ENCODE measurements at regions not wholly inside any gene's neighbourhood (a gene's known extent, or its start where the extent isn't known, plus 50 kb on each side); places are given as distances from the start of the nearest gene placed in this dataset.
A peak's percentile ranks its signal among the peaks of the same experiment; 100 is the strongest.
"Not testable (repeated sequence)": the region's sequence is repeated elsewhere in the genome, so short reads cannot be mapped to it uniquely, and the experiment has no call there.

- Histone ChIP-seq H3K9me3 (no peaks in the 10 kb centered on the region), H3K4me3 (no peak overlapping the region), H3K4me1 (peaks cover 14% of the 10 kb centered on the region), H3K36me3 (replicated peaks in 1 of 2; ENCODE audit: insufficient read depth in 1 of 2, low read depth in 2 of 2) (no peaks in the 10 kb centered on the region), H3K27ac (peak overlapping the region in 2 of 4 donors; percentile 28 to 47), H3K27me3 (no peaks in the 10 kb centered on the region)
- DNase-seq = peak; percentile 49 to 55 (median 54)
- ATAC-seq = peak; percentile 95
- 32 to 36% methylated on average over 10 of the region's 10 CpGs for WGBS, 2 donors
- intact Hi-C loops (cut with DNase I) = no loop called here
- TF ChIP-seq CTCF (IDR thresholded peaks at IDR 0.05) (peak; percentile 17 to 83 (median 44)), POLR2A (IDR thresholded peaks at IDR 0.05) (no peak)
Measured at GRCh38 chr4:85127653-85128052, 161.2 kb upstream of the WDFY3 start.

GRCh38 chr4:85128246-85129204, 162.0 kb upstream of the WDFY3 start:
- no peaks in the 10 kb centered on the region for H3K27me3 ChIP-seq
- H3K27ac ChIP-seq = peak overlapping the region in 1 of 4 donors; percentile 28
- no peak overlapping the region for H3K4me3 ChIP-seq
- TF ChIP-seq CTCF (IDR thresholded peaks at IDR 0.05) (no peak), POLR2A (IDR thresholded peaks at IDR 0.05) (no peak)
- DNase-seq (no peak), ATAC-seq (no peak)
- H3K4me1 ChIP-seq = peaks cover 14% of the 10 kb centered on the region
- intact Hi-C loops (cut with DNase I) = no loop called here
- WGBS, 2 donors = 76 to 88% methylated on average over 18 of the region's 18 CpGs
- no peaks in the 10 kb centered on the region for H3K9me3 ChIP-seq
- H3K36me3 ChIP-seq (replicated peaks in 1 of 2; ENCODE audit: insufficient read depth in 1 of 2, low read depth in 2 of 2) = no peaks in the 10 kb centered on the region

- H3K9me3 ChIP-seq; ATAC-seq; intact Hi-C loops (cut with DNase I); H3K27ac ChIP-seq; H3K27me3 ChIP-seq; DNase-seq; H3K36me3 ChIP-seq (replicated peaks in 1 of 2; ENCODE audit: insufficient read depth in 1 of 2, low read depth in 2 of 2); H3K4me3 ChIP-seq: not testable (repeated sequence)
- H3K4me1 ChIP-seq = peaks cover 14% of the 10 kb centered on the region
- WGBS, 2 donors = 79 to 83% methylated on average over 4 of the region's 5 CpGs
Measured at GRCh38 chr4:85129354-85130125, 163.1 kb upstream of the WDFY3 start.

- H3K27ac ChIP-seq = no peak overlapping the region
- intact Hi-C loops (cut with DNase I) = no loop called here
- H3K9me3 ChIP-seq = no peaks in the 10 kb centered on the region
- H3K4me3 ChIP-seq = no peak overlapping the region
- H3K27me3 ChIP-seq = no peaks in the 10 kb centered on the region
- no peak for DNase-seq
- H3K4me1 ChIP-seq = peaks cover 9% of the 10 kb centered on the region
- TF ChIP-seq POLR2A (IDR thresholded peaks at IDR 0.05) = no peak
- no peak for ATAC-seq
- H3K36me3 ChIP-seq (replicated peaks in 1 of 2; ENCODE audit: insufficient read depth in 1 of 2, low read depth in 2 of 2) = no peaks in the 10 kb centered on the region
Measured at GRCh38 chr4:85132117-85132516, 165.6 kb upstream of the WDFY3 start.

- H3K27me3 ChIP-seq = no peaks in the 10 kb centered on the region
- intact Hi-C loops (cut with DNase I) = no loop called here
- DNase-seq (no peak), ATAC-seq (no peak)
- H3K9me3 ChIP-seq = no peaks in the 10 kb centered on the region
- WGBS, 2 donors = 85 to 91% methylated on average over 2 of the region's 2 CpGs
- no peak overlapping the region for H3K4me3 ChIP-seq
- H3K27ac ChIP-seq = no peak overlapping the region
- TF ChIP-seq POLR2A (IDR thresholded peaks at IDR 0.05) (no peak), CTCF (IDR thresholded peaks at IDR 0.05) (no peak)
- H3K4me1 ChIP-seq = peaks cover 5% of the 10 kb centered on the region
- H3K36me3 ChIP-seq (replicated peaks in 1 of 2; ENCODE audit: insufficient read depth in 1 of 2, low read depth in 2 of 2) = no peaks in the 10 kb centered on the region
Measured at GRCh38 chr4:85132570-85132969, 166.1 kb upstream of the WDFY3 start.

GRCh38 chr4:85139749-85140148, 173.3 kb upstream of the WDFY3 start:
- not testable (repeated sequence) for ATAC-seq; H3K36me3 ChIP-seq (replicated peaks in 1 of 2; ENCODE audit: insufficient read depth in 1 of 2, low read depth in 2 of 2); H3K4me3 ChIP-seq; DNase-seq; H3K9me3 ChIP-seq; H3K4me1 ChIP-seq; H3K27me3 ChIP-seq; H3K27ac ChIP-seq
- WGBS, 2 donors = 76 to 84% methylated on average over 3 of the region's 3 CpGs
- intact Hi-C loops (cut with DNase I) = loop anchor here (10.0 kb wide), 1 partner anchor 615 kb away; no protein-coding TSS in a partner anchor
